Lung (tissue), 11 donors: ENCODE measurements at regions not wholly inside any gene's neighbourhood (a gene's known extent, or its start where the extent isn't known, plus 50 kb on each side); places are given as distances from the start of the nearest gene placed in this dataset.

Experiments used
- ATAC-seq: fragments of 200-7000 bp; cut with Tn5 transposase; one replicate; pipeline ENCODE4 v1.9.1; 2020; ENCODE audit warnings: moderate number of reproducible peaks; ENCODE audit not compliant: insufficient read depth, low FRiP score
- DNase-seq, 3 donors: peaks; one replicate each; pipeline ENCODE4 v3.0.0-alpha.2; 2013 to 2017
- H3K27ac ChIP-seq, 2 donors: one replicate each; pipeline ENCODE4 v1.5.1; 2013; ENCODE audit warnings: mild to moderate bottlenecking in 2 of 2, moderate library complexity in 2 of 2, control low read depth in 1 of 2, inconsistent platforms in 1 of 2, low read depth in 1 of 2, low read length in 1 of 2
- H3K27me3 ChIP-seq, 3 donors: one replicate each; pipeline ENCODE4 v1.5.1; 2013; ENCODE audit warnings: low read length in 2 of 3; ENCODE audit not compliant: control insufficient read depth in 3 of 3, insufficient read depth in 3 of 3
- H3K36me3 ChIP-seq, 4 donors: one replicate each; pipeline ENCODE4 v1.5.1; 2013; ENCODE audit warnings: low read length in 4 of 4, mild to moderate bottlenecking in 1 of 4, moderate library complexity in 1 of 4; ENCODE audit not compliant: control insufficient read depth in 4 of 4, insufficient read depth in 4 of 4
- H3K4me1 ChIP-seq, 5 donors: one replicate each; pipeline ENCODE4 v1.5.1; 2013; ENCODE audit warnings: low read length in 5 of 5, mild to moderate bottlenecking in 2 of 5, moderate library complexity in 1 of 5; ENCODE audit not compliant: control insufficient read depth in 5 of 5, insufficient read depth in 5 of 5
- H3K4me3 ChIP-seq: one replicate; pipeline ENCODE4 v1.5.1; 2013; ENCODE audit warnings: mild to moderate bottlenecking, control low read depth, moderate library complexity
- H3K9ac ChIP-seq, 2 donors: one replicate each; pipeline ENCODE4 v1.5.1; 2013; ENCODE audit warnings: low read length in 2 of 2, control low read depth in 1 of 2; ENCODE audit not compliant: insufficient read depth in 1 of 2
- H3K9me3 ChIP-seq, 4 donors: one replicate each; pipeline ENCODE4 v1.5.1; 2013; ENCODE audit warnings: low read length in 3 of 4, mild to moderate bottlenecking in 1 of 4, moderate library complexity in 1 of 4; ENCODE audit not compliant: control insufficient read depth in 4 of 4, insufficient read depth in 3 of 4
- WGBS, 2 donors: extraction: QIAGEN DNeasy Blood & Tissue Kit; methylation state at CpG; one replicate each; pipeline ENCODE4 v1.1.7; 2013; 5-methylcytosine and 5-hydroxymethylcytosine counted together
- TF ChIP-seq, protein P1 (sequence below): IDR thresholded peaks from 2 replicates; pipeline ENCODE4 v1.5.1; 2012; ENCODE audit warnings: mild to moderate bottlenecking; ENCODE audit errors: control extremely low read depth, extremely low read depth
- donor health status: control.
- donor health status: control.
- donor health status: Bipolar disorder and iron deficiency.
- donor health status: healthy.
- donor health status: DM: yes; HTN: yes; CAD: no.

- TF ChIP-seq, protein P1, sequence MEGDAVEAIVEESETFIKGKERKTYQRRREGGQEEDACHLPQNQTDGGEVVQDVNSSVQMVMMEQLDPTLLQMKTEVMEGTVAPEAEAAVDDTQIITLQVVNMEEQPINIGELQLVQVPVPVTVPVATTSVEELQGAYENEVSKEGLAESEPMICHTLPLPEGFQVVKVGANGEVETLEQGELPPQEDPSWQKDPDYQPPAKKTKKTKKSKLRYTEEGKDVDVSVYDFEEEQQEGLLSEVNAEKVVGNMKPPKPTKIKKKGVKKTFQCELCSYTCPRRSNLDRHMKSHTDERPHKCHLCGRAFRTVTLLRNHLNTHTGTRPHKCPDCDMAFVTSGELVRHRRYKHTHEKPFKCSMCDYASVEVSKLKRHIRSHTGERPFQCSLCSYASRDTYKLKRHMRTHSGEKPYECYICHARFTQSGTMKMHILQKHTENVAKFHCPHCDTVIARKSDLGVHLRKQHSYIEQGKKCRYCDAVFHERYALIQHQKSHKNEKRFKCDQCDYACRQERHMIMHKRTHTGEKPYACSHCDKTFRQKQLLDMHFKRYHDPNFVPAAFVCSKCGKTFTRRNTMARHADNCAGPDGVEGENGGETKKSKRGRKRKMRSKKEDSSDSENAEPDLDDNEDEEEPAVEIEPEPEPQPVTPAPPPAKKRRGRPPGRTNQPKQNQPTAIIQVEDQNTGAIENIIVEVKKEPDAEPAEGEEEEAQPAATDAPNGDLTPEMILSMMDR, result no peak
- Histone ChIP-seq H3K9ac (no peak overlapping the region), H3K27ac (no peak overlapping the region), H3K4me3 (no peak overlapping the region), H3K36me3 (no peaks in the 10 kb centered on the region), H3K9me3 (no peaks in the 10 kb centered on the region), H3K4me1 (peaks cover 0 to 3% (median 0%) of the 10 kb centered on the region in 5 donors), H3K27me3 (no peaks in the 10 kb centered on the region)
- no peak for ATAC-seq
- 70 to 82% methylated on average over 2 of the region's 2 CpGs for WGBS, 2 donors
- peak in 1 of 3 donors; percentile 21 for DNase-seq
These were observed 398.3 kb downstream of the PRDM5 start for GRCh38 chr4:120524237-120524636.

DNA sequence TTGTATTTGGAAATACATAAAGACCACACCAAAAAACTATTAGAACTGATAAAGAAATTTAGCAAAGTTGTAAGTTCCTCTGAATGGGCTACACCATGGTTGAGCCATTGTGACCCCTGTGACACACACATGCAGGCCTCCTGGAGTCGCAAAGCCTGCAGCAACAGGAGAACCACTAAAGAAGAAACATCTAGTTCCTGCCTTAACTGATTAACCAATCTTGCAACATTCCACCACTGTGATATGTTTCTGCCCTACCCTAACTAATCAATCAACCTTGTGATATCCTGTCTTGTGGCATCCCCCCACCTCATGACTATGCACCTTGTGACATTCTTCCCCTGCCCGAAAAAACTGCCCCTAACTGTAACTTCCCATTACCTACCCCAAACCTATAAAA lies 401.8 kb downstream of the PRDM5 start:
- ATAC-seq (no peak), DNase-seq (no peak)
- 73 to 79% methylated on average over 2 of the region's 2 CpGs for WGBS, 2 donors
- no peak overlapping the region for H3K9ac ChIP-seq
- H3K27me3 ChIP-seq, result no peaks in the 10 kb centered on the region
- H3K36me3 ChIP-seq, result no peaks in the 10 kb centered on the region
- H3K4me3 ChIP-seq, result no peak overlapping the region
- H3K27ac ChIP-seq, result no peak overlapping the region
- TF ChIP-seq, protein P1, result no peak
- peaks cover 0 to 3% (median 0%) of the 10 kb centered on the region in 5 donors for H3K4me1 ChIP-seq
- no peaks in the 10 kb centered on the region for H3K9me3 ChIP-seq

DNA sequence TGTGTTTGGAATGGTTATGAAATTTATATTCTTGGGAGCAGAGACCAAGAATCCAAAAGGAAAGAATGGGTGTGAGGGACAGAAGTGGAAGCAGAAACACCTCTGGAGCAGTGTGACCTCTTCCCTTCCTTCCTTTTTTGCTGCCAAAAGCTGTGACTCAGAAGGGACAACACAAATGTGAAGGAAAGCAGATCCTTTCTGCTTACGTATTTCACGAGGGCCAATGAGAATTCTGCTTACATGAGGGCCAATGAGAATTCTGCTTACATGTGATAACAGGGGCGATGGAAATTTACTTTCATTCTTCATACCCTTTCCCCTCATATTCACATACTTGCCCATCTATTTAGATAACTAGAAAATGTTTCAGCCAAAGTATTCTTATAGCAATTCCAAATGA lies 404.6 kb downstream of the PRDM5 start:
- WGBS, 2 donors, result 67 to 85% methylated on average over 3 of the region's 3 CpGs
- Histone ChIP-seq H3K27ac (no peak overlapping the region), H3K9ac (no peak overlapping the region), H3K36me3 (no peaks in the 10 kb centered on the region), H3K4me3 (no peak overlapping the region), H3K9me3 (peaks cover 0 to 2% (median 0%) of the 10 kb centered on the region in 4 donors), H3K27me3 (no peaks in the 10 kb centered on the region), H3K4me1 (no peaks in the 10 kb centered on the region)
- peak; percentile 53 for ATAC-seq
- TF ChIP-seq, protein P1, result no peak
- peak in 2 of 3 donors; percentile 30 to 49 for DNase-seq

- no peaks in the 10 kb centered on the region for H3K36me3 ChIP-seq
- no peak for ATAC-seq
These were observed 412.8 kb downstream of the PRDM5 start for GRCh38 chr4:120509719-120510118.

More at GRCh38 chr4:120509719-120510118, 412.8 kb downstream of the PRDM5 start:
- no peak for DNase-seq
- no peak overlapping the region for H3K4me3 ChIP-seq
- peaks cover 0 to 2% (median under 1%) of the 10 kb centered on the region in 4 donors for H3K9me3 ChIP-seq
- WGBS, 2 donors, result 81 to 91% methylated on average over 1 of the region's 1 CpG
- H3K9ac ChIP-seq, result no peak overlapping the region
- TF ChIP-seq, protein P1, result no peak
- no peak overlapping the region for H3K27ac ChIP-seq
- H3K27me3 ChIP-seq, result no peaks in the 10 kb centered on the region
- peaks cover 0 to 25% (median 0%) of the 10 kb centered on the region in 5 donors for H3K4me1 ChIP-seq
